GM19397 (cell line): ENCODE measurements at regions not wholly inside any gene's neighbourhood (a gene's known extent, or its start where the extent isn't known, plus 50 kb on each side); places are given as distances from the start of the nearest gene placed in this dataset.

Experiments used
- ATAC-seq: cut with Tn5 transposase; IDR thresholded peaks from one replicate; pipeline ENCODE4 v1.9.1; 2021; ENCODE audit warnings: mild to moderate bottlenecking, moderate library complexity; ENCODE audit not compliant: unreplicated experiment

GRCh38 chr20:22652681-22653588, 68.6 kb upstream of the FOXA2 start:
- no peak for ATAC-seq

- no peak for ATAC-seq
Measured at GRCh38 chr20:22653658-22654642, 69.6 kb upstream of the FOXA2 start.

- no peak for ATAC-seq
Measured at GRCh38 chr20:22663528-22664025, 79.2 kb upstream of the FOXA2 start.

GRCh38 chr20:22667198-22667597, 82.8 kb upstream of the FOXA2 start:
- ATAC-seq = no peak

- no peak for ATAC-seq
Measured at GRCh38 chr20:22672191-22672590, 87.8 kb upstream of the FOXA2 start.

GRCh38 chr20:22673467-22673866, 89.1 kb upstream of the FOXA2 start:
- ATAC-seq = no peak

- no peak for ATAC-seq
Measured at GRCh38 chr20:22675341-22675740, 91.0 kb upstream of the FOXA2 start.

- no peak for ATAC-seq
Measured at GRCh38 chr20:22678678-22679077, 94.3 kb upstream of the FOXA2 start.

GRCh38 chr20:22679197-22679596, 94.8 kb upstream of the FOXA2 start:
- no peak for ATAC-seq

GRCh38 chr20:22680031-22680740, 95.8 kb upstream of the FOXA2 start:
- ATAC-seq = no peak

GRCh38 chr20:22681591-22682248, 97.3 kb upstream of the FOXA2 start:
- no peak for ATAC-seq

GRCh38 chr20:22682381-22682780, 98.0 kb upstream of the FOXA2 start:
- no peak for ATAC-seq

GRCh38 chr20:22684072-22684762, 99.8 kb upstream of the FOXA2 start:
- peak; percentile 72 for ATAC-seq

- no peak for ATAC-seq
Measured at GRCh38 chr20:22684763-22685443, 100.5 kb upstream of the FOXA2 start.

- peak; percentile 43 for ATAC-seq
Measured at GRCh38 chr20:22686097-22686496, 101.7 kb upstream of the FOXA2 start.

GRCh38 chr20:22687676-22688349, 103.4 kb upstream of the FOXA2 start:
- no peak for ATAC-seq

- no peak for ATAC-seq
Measured at GRCh38 chr20:22688485-22688884, 104.1 kb upstream of the FOXA2 start.

- no peak for ATAC-seq
Measured at GRCh38 chr20:22689266-22689665, 104.9 kb upstream of the FOXA2 start.
